ENCODE measurements at regions not wholly inside any gene's neighbourhood (a gene's known extent, or its start where the extent isn't known, plus 50 kb on each side); places are given as distances from the start of the nearest gene placed in this dataset.
"Not testable (repeated sequence)": the region's sequence is repeated elsewhere in the genome, so short reads cannot be mapped to it uniquely, and the experiment has no call there.

DNA sequence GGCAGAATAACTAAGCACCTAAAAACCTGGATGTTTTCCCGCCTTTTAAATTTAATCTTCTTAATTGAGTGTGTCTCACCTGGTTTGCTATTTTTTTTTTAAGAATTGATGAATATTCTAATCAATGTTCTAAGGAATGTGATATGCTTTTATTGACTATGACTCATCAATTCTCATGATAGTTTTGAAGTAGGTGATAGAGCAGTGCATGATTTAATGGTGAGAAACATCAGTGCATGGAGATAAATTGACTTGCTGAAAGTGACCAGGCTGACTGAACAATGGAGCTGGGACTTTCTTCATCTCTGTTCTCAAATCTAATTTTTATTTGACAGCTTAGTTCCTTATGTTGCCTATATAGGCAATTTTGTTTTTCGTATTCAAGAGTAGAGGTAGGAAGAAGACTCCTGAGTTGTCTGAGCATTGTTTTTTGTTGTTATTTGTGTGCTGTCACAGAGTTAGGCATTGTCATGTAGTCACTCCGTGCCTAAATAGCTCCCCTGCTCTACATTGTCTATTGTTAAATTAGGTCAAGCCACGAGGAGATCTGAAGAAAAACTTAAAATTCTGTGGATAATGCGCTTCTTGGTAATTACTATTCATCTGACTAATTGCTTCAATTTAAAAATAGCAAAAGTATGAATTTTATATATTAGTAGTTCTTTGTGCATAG is 59.0 kb upstream of the NUTM2F start:
- H3K27ac ChIP-seq; intact Hi-C loops (cut with DNase I); H3K36me3 ChIP-seq; H3K9me3 ChIP-seq; H3K4me1 ChIP-seq; H3K27me3 ChIP-seq; DNase-seq (ENCODE audit: low spot score in 2 of 2); H3K4me3 ChIP-seq: not testable (repeated sequence)

GRCh38 chr9:94388011-94388406 is 59.6 kb upstream of the NUTM2F start:
- H3K4me3 ChIP-seq; H3K27ac ChIP-seq; intact Hi-C loops (cut with DNase I); DNase-seq (ENCODE audit: low spot score in 2 of 2); H3K9me3 ChIP-seq; H3K4me1 ChIP-seq; H3K27me3 ChIP-seq; H3K36me3 ChIP-seq: not testable (repeated sequence)

DNA sequence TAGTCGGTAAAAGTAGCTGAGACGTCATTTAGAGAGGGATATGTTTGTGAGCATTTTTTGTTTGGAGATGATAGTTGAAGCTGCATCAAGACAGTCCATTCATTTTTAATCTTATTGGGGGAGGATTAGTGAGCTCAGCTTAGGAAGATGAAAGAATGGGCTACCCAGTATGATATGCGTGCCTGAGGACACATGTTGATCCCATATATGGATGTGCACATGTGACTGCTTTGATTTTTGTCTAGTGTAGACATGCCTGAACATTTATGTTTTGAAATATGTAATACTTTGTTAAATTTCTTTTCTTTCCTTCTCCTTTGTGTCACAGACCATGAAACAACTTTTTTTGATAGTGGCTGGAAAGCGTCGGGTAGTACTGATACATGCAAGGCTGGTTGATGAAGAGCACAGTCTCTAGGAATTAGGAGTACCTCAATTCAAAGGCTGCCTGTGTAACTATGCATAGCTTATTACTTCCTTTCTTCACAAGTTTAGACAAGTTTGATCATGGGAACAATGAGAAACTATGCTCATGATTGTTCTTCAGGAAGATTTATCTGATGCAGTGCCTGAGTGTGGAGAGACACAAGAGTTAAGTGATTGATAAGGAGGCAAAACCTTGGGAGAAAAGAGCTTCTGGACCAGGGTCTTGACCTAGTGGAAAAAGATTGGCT is 62.1 kb upstream of the NUTM2F start:
- H3K4me3 ChIP-seq; intact Hi-C loops (cut with DNase I): not testable (repeated sequence)

GRCh38 chr9:94392971-94393624 is 64.7 kb upstream of the NUTM2F start:
- DNase-seq (ENCODE audit: low spot score in 2 of 2); H3K4me1 ChIP-seq; H3K9me3 ChIP-seq; H3K27me3 ChIP-seq; H3K4me3 ChIP-seq; H3K36me3 ChIP-seq; intact Hi-C loops (cut with DNase I); H3K27ac ChIP-seq: not testable (repeated sequence)

More for the DNA sequence above, 62.1 kb upstream of the NUTM2F start:
- not testable (repeated sequence) for H3K4me1 ChIP-seq; DNase-seq (ENCODE audit: low spot score in 2 of 2); H3K27ac ChIP-seq; H3K27me3 ChIP-seq; H3K36me3 ChIP-seq; H3K9me3 ChIP-seq

DNA sequence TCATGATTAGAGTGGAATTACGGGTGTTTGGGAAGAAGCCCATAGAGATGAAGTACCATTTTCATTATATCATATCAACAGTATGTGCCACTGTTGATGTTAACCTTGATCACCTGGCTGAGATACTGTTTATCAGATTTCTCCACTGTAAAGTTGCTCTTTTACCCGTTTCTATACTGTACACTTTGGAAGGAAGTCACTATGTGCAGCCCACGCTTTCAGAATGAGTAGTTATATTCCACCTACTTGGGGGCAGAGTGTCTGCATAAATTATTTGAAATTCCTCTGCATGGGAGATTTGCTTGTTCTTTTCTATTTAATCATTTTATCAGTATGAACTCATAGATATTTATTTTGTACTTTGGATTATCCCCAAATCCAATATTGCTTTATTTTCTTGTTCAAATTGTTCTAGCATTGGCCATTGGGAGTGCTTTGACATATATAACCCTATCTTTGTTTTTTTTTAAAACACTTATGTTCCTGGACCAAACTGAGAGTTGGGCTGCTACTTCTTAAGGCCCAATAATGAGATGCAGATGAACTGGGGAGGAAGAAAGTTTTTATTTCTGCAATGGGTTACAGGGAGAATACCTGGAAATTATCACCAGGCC is 69.4 kb upstream of the NUTM2F start:
- intact Hi-C loops (cut with DNase I); DNase-seq (ENCODE audit: low spot score in 2 of 2); H3K4me3 ChIP-seq; H3K9me3 ChIP-seq; H3K36me3 ChIP-seq; H3K27me3 ChIP-seq; H3K27ac ChIP-seq; H3K4me1 ChIP-seq: not testable (repeated sequence)

- H3K27ac ChIP-seq: not testable (repeated sequence)
These were observed 72.0 kb upstream of the NUTM2F start for GRCh38 chr9:94400461-94400860.

GRCh38 chr9:94402795-94403194 is 74.4 kb upstream of the NUTM2F start:
- H3K9me3 ChIP-seq; DNase-seq (ENCODE audit: low spot score in 2 of 2); H3K27me3 ChIP-seq; intact Hi-C loops (cut with DNase I); H3K4me1 ChIP-seq; H3K36me3 ChIP-seq; H3K4me3 ChIP-seq: not testable (repeated sequence)
- peak overlapping the region; percentile 30 to 56 for H3K27ac ChIP-seq

More at GRCh38 chr9:94400461-94400860, 72.0 kb upstream of the NUTM2F start:
- intact Hi-C loops (cut with DNase I); DNase-seq (ENCODE audit: low spot score in 2 of 2); H3K27me3 ChIP-seq; H3K4me1 ChIP-seq; H3K4me3 ChIP-seq; H3K9me3 ChIP-seq; H3K36me3 ChIP-seq: not testable (repeated sequence)

DNA sequence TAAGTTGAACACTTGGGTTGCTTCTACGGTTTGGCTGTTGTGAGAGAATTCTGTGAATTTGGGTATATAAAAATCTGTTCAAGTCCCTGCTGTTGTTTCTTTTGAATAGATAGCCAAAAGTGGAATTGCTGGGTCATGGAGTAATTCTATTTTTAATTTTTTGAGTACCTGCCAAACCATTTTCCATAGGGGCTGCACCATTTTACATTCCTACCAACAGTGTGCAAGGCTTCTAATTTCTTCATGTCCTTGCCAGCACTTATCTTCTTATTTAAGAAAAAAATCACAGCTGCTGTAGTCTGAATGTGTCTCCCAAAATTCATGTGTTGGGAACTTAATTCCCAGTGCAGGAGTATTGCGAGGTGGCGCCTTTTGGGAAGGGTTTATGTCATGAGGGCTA is 75.1 kb upstream of the NUTM2F start:
- intact Hi-C loops (cut with DNase I); H3K36me3 ChIP-seq; H3K4me3 ChIP-seq; H3K9me3 ChIP-seq; DNase-seq (ENCODE audit: low spot score in 2 of 2); H3K27me3 ChIP-seq; H3K4me1 ChIP-seq: not testable (repeated sequence)
- peak overlapping the region; percentile 56 for H3K27ac ChIP-seq

- H3K4me1 ChIP-seq; DNase-seq (ENCODE audit: low spot score in 2 of 2); H3K9me3 ChIP-seq; H3K27me3 ChIP-seq; H3K27ac ChIP-seq; intact Hi-C loops (cut with DNase I); H3K4me3 ChIP-seq; H3K36me3 ChIP-seq: not testable (repeated sequence)
These were observed 85.2 kb upstream of the NUTM2F start for GRCh38 chr9:94413665-94414064.

DNA sequence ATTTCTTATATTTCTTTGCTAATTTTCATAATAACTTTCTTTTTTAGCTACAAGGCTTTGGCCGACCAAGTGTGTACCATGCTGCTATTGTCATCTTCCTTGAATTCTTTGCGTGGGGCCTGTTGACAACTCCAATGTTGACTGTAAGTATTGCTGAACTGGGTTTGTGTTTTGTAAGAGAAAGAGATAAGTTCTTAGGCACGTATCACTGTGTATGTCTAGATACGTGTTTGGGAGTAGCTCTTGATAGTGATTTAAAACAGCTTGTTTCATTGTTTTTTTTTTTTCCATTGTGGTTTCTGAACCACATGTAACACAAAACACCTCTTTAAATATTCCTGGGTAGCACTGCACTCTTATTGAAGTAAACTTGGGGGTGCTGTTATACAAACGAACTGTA is 86.7 kb upstream of the NUTM2F start:
- H3K9me3 ChIP-seq; intact Hi-C loops (cut with DNase I); H3K36me3 ChIP-seq; H3K27me3 ChIP-seq; H3K27ac ChIP-seq; DNase-seq (ENCODE audit: low spot score in 2 of 2); H3K4me3 ChIP-seq; H3K4me1 ChIP-seq: not testable (repeated sequence)

DNA sequence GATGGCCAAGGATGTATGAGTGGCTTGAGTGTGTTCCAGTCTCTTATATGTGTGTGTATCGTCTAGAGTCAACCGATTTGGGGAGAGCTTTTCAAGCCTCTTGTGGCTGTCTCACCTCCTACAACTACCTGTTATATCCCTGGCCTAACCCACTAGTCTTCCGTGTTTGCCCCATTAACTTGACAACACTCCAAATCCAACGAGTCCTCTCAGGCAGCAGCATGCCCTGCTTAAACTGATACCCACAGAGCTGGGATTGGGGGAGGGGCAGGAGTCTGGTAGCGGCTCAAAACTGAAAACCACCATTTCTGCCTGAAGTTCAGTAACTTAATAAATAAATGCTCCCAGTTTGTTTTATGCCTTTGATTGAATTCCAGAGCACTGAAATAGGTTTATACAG is 91.7 kb upstream of the NUTM2F start:
- H3K4me1 ChIP-seq; DNase-seq (ENCODE audit: low spot score in 2 of 2); H3K36me3 ChIP-seq; H3K27me3 ChIP-seq; H3K27ac ChIP-seq; H3K9me3 ChIP-seq; H3K4me3 ChIP-seq; intact Hi-C loops (cut with DNase I): not testable (repeated sequence)

- H3K36me3 ChIP-seq; DNase-seq (ENCODE audit: low spot score in 2 of 2); intact Hi-C loops (cut with DNase I); H3K4me1 ChIP-seq; H3K27me3 ChIP-seq; H3K9me3 ChIP-seq; H3K27ac ChIP-seq; H3K4me3 ChIP-seq: not testable (repeated sequence)
These were observed 93.5 kb upstream of the NUTM2F start for GRCh38 chr9:94421951-94422350.

DNA sequence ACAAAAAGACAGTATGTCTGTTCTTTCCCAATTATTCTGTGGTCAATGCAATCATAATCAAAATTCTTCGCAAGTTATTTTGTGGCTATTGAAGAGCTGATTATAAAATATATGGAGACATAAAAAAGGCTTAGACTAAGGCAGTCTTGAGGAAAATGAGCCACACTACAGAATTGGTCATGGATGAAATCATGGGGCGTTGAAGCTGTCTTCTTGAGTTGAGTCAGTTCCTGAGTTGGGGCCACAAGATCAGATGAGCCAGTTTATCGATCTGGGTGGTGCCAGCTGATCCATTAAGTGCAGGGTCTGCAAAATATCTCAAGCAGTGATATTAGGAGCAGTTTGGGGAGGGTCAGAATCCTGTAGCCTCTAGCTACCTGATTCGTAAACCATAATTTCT is 96.9 kb upstream of the NUTM2F start:
- H3K4me3 ChIP-seq; H3K9me3 ChIP-seq; DNase-seq (ENCODE audit: low spot score in 2 of 2); intact Hi-C loops (cut with DNase I); H3K4me1 ChIP-seq; H3K36me3 ChIP-seq; H3K27ac ChIP-seq; H3K27me3 ChIP-seq: not testable (repeated sequence)

DNA sequence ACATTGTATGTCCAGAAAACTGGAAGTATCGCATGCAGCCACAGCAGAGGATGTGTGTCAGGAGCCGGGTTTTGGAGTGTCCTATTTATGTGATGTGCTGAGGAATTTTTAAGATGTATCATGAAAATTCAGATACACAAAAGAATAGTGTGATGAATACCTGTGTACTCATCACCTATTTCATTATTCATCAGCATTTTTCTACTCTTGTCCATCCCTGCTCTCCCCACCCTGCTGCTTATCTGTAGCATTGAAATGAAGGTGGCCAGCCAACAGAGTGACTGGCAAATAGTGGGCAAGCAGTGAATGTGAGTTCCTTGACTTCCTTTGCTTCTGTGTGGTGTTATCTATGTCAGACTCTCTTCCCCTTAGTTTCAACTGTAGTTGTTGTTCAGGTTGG is 108.7 kb upstream of the NUTM2F start:
- DNase-seq (ENCODE audit: low spot score in 2 of 2); H3K27ac ChIP-seq; H3K4me1 ChIP-seq; H3K27me3 ChIP-seq; H3K4me3 ChIP-seq; H3K9me3 ChIP-seq; intact Hi-C loops (cut with DNase I); H3K36me3 ChIP-seq: not testable (repeated sequence)

All from ascending aorta (tissue), 2 donors.